H1 (cell line): ENCODE measurements at regions not wholly inside any gene's neighbourhood (a gene's known extent, or its start where the extent isn't known, plus 50 kb on each side); places are given as distances from the start of the nearest gene placed in this dataset.

Experiments used
- EGR1 ChIP-seq: IDR thresholded peaks from 2 replicates; pipeline ENCODE4 v1.6.1; 2011; ENCODE audit warnings: low read depth, low read length, borderline replicate concordance
- KDM5A ChIP-seq: fragments of 200-600 bp; IDR thresholded peaks from 2 replicates; pipeline ENCODE4 v1.7.1; 2012; ENCODE audit warnings: mild to moderate bottlenecking, low read length, inconsistent platforms, mixed read lengths
- TCF12 ChIP-seq: IDR thresholded peaks from 2 replicates; pipeline ENCODE4 v1.6.1; 2011; ENCODE audit warnings: low read depth, mild to moderate bottlenecking, low read length
- TF ChIP-seq, protein P1 (sequence below), 3 experiments: IDR thresholded peaks; 1 replicate in 2 of 3; 2 replicates in 1 of 3; pipeline versions ENCODE4 v1.5.1 to v1.6.1; 2011; ENCODE audit warnings: low read length in 3 of 3, mild to moderate bottlenecking in 3 of 3, inconsistent platforms in 2 of 3, low read depth in 1 of 3, moderate library complexity in 1 of 3; ENCODE audit not compliant: insufficient read depth in 1 of 3; ENCODE audit errors: control extremely low read depth in 1 of 3
- TF ChIP-seq, protein P2 (sequence below): fragments of 300-600 bp; sonication (generic); IDR thresholded peaks from 2 replicates; pipeline ENCODE4 v1.7.1; 2012; ENCODE audit warnings: low read length, moderate library complexity, mild to moderate bottlenecking, inconsistent platforms; ENCODE audit not compliant: insufficient replicate concordance

DNA sequence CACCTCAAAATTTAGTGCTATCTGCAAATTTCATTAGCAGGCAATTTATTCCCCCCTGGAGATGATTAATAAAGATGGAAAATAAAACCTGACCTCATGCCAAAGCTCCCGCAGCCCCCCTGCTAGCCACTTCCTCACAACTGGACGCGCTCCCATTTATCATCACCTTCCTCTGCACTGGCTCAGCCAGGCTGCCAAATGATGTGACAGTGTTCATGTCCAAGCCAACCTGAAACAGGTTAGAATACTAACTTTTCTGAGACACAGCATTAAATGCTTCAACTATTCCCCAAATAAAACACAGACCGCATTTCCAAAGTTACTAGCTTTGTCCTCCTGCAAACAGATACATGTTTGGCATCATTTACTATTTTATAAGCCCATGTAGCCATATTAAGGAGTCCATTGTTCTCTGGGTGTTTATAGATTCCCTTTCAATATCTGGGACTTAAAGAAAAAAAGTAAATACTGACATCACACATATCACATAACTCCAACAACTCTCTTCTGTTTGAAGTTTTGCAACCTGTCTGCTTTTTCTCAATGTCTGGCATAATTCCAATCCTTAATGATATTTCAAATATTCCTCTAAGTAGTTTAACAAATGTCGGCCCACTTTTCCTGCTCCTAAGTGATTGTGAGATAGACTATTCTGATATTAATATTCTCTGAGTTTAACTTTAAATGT, 829.7 kb upstream of the FAT3 start (continued):
- TF ChIP-seq EGR1 (no peak), TCF12 (no peak), KDM5A (no peak)
- TF ChIP-seq, protein P1, sequence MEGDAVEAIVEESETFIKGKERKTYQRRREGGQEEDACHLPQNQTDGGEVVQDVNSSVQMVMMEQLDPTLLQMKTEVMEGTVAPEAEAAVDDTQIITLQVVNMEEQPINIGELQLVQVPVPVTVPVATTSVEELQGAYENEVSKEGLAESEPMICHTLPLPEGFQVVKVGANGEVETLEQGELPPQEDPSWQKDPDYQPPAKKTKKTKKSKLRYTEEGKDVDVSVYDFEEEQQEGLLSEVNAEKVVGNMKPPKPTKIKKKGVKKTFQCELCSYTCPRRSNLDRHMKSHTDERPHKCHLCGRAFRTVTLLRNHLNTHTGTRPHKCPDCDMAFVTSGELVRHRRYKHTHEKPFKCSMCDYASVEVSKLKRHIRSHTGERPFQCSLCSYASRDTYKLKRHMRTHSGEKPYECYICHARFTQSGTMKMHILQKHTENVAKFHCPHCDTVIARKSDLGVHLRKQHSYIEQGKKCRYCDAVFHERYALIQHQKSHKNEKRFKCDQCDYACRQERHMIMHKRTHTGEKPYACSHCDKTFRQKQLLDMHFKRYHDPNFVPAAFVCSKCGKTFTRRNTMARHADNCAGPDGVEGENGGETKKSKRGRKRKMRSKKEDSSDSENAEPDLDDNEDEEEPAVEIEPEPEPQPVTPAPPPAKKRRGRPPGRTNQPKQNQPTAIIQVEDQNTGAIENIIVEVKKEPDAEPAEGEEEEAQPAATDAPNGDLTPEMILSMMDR (IDR thresholded peaks at IDR 0.05; ENCODE audit: control extremely low read depth in 1 of 3, insufficient read depth in 1 of 3, low read depth in 1 of 3, low read length in 3 of 3) = no peak
- TF ChIP-seq, protein P2, sequence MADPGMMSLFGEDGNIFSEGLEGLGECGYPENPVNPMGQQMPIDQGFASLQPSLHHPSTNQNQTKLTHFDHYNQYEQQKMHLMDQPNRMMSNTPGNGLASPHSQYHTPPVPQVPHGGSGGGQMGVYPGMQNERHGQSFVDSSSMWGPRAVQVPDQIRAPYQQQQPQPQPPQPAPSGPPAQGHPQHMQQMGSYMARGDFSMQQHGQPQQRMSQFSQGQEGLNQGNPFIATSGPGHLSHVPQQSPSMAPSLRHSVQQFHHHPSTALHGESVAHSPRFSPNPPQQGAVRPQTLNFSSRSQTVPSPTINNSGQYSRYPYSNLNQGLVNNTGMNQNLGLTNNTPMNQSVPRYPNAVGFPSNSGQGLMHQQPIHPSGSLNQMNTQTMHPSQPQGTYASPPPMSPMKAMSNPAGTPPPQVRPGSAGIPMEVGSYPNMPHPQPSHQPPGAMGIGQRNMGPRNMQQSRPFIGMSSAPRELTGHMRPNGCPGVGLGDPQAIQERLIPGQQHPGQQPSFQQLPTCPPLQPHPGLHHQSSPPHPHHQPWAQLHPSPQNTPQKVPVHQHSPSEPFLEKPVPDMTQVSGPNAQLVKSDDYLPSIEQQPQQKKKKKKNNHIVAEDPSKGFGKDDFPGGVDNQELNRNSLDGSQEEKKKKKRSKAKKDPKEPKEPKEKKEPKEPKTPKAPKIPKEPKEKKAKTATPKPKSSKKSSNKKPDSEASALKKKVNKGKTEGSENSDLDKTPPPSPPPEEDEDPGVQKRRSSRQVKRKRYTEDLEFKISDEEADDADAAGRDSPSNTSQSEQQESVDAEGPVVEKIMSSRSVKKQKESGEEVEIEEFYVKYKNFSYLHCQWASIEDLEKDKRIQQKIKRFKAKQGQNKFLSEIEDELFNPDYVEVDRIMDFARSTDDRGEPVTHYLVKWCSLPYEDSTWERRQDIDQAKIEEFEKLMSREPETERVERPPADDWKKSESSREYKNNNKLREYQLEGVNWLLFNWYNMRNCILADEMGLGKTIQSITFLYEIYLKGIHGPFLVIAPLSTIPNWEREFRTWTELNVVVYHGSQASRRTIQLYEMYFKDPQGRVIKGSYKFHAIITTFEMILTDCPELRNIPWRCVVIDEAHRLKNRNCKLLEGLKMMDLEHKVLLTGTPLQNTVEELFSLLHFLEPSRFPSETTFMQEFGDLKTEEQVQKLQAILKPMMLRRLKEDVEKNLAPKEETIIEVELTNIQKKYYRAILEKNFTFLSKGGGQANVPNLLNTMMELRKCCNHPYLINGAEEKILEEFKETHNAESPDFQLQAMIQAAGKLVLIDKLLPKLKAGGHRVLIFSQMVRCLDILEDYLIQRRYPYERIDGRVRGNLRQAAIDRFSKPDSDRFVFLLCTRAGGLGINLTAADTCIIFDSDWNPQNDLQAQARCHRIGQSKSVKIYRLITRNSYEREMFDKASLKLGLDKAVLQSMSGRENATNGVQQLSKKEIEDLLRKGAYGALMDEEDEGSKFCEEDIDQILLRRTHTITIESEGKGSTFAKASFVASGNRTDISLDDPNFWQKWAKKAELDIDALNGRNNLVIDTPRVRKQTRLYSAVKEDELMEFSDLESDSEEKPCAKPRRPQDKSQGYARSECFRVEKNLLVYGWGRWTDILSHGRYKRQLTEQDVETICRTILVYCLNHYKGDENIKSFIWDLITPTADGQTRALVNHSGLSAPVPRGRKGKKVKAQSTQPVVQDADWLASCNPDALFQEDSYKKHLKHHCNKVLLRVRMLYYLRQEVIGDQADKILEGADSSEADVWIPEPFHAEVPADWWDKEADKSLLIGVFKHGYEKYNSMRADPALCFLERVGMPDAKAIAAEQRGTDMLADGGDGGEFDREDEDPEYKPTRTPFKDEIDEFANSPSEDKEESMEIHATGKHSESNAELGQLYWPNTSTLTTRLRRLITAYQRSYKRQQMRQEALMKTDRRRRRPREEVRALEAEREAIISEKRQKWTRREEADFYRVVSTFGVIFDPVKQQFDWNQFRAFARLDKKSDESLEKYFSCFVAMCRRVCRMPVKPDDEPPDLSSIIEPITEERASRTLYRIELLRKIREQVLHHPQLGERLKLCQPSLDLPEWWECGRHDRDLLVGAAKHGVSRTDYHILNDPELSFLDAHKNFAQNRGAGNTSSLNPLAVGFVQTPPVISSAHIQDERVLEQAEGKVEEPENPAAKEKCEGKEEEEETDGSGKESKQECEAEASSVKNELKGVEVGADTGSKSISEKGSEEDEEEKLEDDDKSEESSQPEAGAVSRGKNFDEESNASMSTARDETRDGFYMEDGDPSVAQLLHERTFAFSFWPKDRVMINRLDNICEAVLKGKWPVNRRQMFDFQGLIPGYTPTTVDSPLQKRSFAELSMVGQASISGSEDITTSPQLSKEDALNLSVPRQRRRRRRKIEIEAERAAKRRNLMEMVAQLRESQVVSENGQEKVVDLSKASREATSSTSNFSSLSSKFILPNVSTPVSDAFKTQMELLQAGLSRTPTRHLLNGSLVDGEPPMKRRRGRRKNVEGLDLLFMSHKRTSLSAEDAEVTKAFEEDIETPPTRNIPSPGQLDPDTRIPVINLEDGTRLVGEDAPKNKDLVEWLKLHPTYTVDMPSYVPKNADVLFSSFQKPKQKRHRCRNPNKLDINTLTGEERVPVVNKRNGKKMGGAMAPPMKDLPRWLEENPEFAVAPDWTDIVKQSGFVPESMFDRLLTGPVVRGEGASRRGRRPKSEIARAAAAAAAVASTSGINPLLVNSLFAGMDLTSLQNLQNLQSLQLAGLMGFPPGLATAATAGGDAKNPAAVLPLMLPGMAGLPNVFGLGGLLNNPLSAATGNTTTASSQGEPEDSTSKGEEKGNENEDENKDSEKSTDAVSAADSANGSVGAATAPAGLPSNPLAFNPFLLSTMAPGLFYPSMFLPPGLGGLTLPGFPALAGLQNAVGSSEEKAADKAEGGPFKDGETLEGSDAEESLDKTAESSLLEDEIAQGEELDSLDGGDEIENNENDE = no peak
